Neural cell (in vitro differentiated cells): ENCODE measurements at regions not wholly inside any gene's neighbourhood (a gene's known extent, or its start where the extent isn't known, plus 50 kb on each side); places are given as distances from the start of the nearest gene placed in this dataset.

Source experiments
- H2AFZ ChIP-seq: fragments of 200-600, 300-800 bp; sonication (generic), shearing (Covaris generic); 2 replicates; pipeline ENCODE4 v1.6.0; 2014; ENCODE audit warnings: low read depth, mild to moderate bottlenecking, antibody characterized with exemption, low read length, moderate library complexity
- H3F3A ChIP-seq: fragments of 200-600 bp; shearing (Covaris generic); 2 replicates; pipeline ENCODE4 v1.6.1; 2016; ENCODE audit warnings: mild to moderate bottlenecking, moderate library complexity, mixed read lengths, antibody characterized with exemption, low read length; ENCODE audit not compliant: insufficient read depth, poor library complexity, severe bottlenecking
- H3K27ac ChIP-seq: fragments of 200-600, 300-800 bp; sonication (generic), shearing (Covaris generic); 2 replicates; pipeline ENCODE4 v1.5.1; 2014; ENCODE audit warnings: mild to moderate bottlenecking, low read length, moderate library complexity
- H3K27me3 ChIP-seq: fragments of 300-800, 200-600 bp; sonication (generic), shearing (Covaris generic); 2 replicates; pipeline ENCODE4 v1.6.0; 2014; ENCODE audit warnings: mild to moderate bottlenecking, low read depth, low read length, moderate library complexity; ENCODE audit not compliant: insufficient read depth
- H3K36me3 ChIP-seq: fragments of 300-800, 200-600 bp; sonication (generic), shearing (Covaris generic); 2 replicates; pipeline ENCODE4 v1.5.1; 2014; ENCODE audit warnings: mild to moderate bottlenecking, antibody characterized with exemption, low read length, moderate library complexity; ENCODE audit not compliant: insufficient read depth
- H3K4me2 ChIP-seq: fragments of 300-800, 200-600 bp; sonication (generic), shearing (Covaris generic); 2 replicates; pipeline ENCODE4 v1.6.0; 2014; ENCODE audit warnings: mild to moderate bottlenecking, low read length
- H3K4me3 ChIP-seq: fragments of 300-800, 200-600 bp; sonication (generic), shearing (Covaris generic); 2 replicates; pipeline ENCODE4 v1.5.1; 2014; ENCODE audit warnings: mild to moderate bottlenecking, low read length, moderate library complexity
- H3K79me2 ChIP-seq: fragments of 200-600 bp; shearing (Covaris generic); replicated peaks from 2 replicates; pipeline ENCODE4 v1.6.0; 2014; ENCODE audit warnings: mild to moderate bottlenecking, low read length, moderate library complexity; ENCODE audit not compliant: insufficient read depth
- H3K9ac ChIP-seq: fragments of 300-800, 200-600 bp; sonication (generic), shearing (Covaris generic); 2 replicates; pipeline ENCODE4 v1.6.1; 2016; ENCODE audit warnings: mild to moderate bottlenecking, low read length, mixed read lengths
- H3K9me2 ChIP-seq: fragments of 200-600 bp; shearing (Covaris generic); 2 replicates; pipeline ENCODE4 v1.6.1; 2016; ENCODE audit warnings: mild to moderate bottlenecking, low read length, mixed read lengths; ENCODE audit not compliant: insufficient read depth
- H3K9me3 ChIP-seq: fragments of 200-600, 300-800 bp; sonication (generic), shearing (Covaris generic); 2 replicates; pipeline ENCODE4 v1.6.1; 2016; ENCODE audit warnings: mild to moderate bottlenecking, mixed run types, low read length, moderate library complexity, mixed read lengths
- H4K20me1 ChIP-seq: fragments of 200-600 bp; shearing (Covaris generic); 2 replicates; pipeline ENCODE4 v1.6.1; 2016; ENCODE audit warnings: mild to moderate bottlenecking, mixed run types; ENCODE audit not compliant: insufficient read depth
- CTCF ChIP-seq: fragments of 450-650 bp; IDR thresholded peaks from 2 replicates; pipeline ENCODE4 v1.5.1; 2014; ENCODE audit warnings: antibody characterized with exemption, mild to moderate bottlenecking, moderate library complexity; ENCODE audit not compliant: poor library complexity, severe bottlenecking
- EP300 ChIP-seq: fragments of 450-650 bp; conservative IDR thresholded peaks from 2 replicates; pipeline ENCODE4 v1.6.1; 2014; ENCODE audit warnings: antibody characterized with exemption, mild to moderate bottlenecking, moderate library complexity; ENCODE audit not compliant: poor library complexity, severe bottlenecking
- EZH2 ChIP-seq: fragments of 200-600, 300-800 bp; shearing (Covaris generic), sonication (generic); IDR thresholded peaks from 2 replicates; pipeline ENCODE4 v1.6.1; 2014; ENCODE audit warnings: antibody characterized with exemption, low read length, borderline replicate concordance, mild to moderate bottlenecking; ENCODE audit not compliant: insufficient read depth, poor library complexity, severe bottlenecking
- MXI1 ChIP-seq: fragments of 450-650 bp; conservative IDR thresholded peaks from 2 replicates; pipeline ENCODE4 v1.6.1; 2014; ENCODE audit warnings: antibody characterized with exemption, mild to moderate bottlenecking; ENCODE audit not compliant: poor library complexity, severe bottlenecking
- POLR2AphosphoS5 ChIP-seq: IDR thresholded peaks from 2 replicates; pipeline ENCODE4 v1.6.1; 2012
- RAD21 ChIP-seq: fragments of 450-650 bp; conservative IDR thresholded peaks from 2 replicates; pipeline ENCODE4 v1.6.1; 2014; ENCODE audit warnings: antibody characterized with exemption, mild to moderate bottlenecking, moderate library complexity
- REST ChIP-seq: IDR thresholded peaks from 2 replicates; pipeline ENCODE4 v1.6.1; 2012; ENCODE audit warnings: borderline replicate concordance
- SMC3 ChIP-seq: fragments of 450-650 bp; conservative IDR thresholded peaks from 2 replicates; pipeline ENCODE4 v1.6.1; 2014; ENCODE audit warnings: antibody characterized with exemption, mild to moderate bottlenecking, moderate library complexity; ENCODE audit not compliant: poor library complexity
- TAF1 ChIP-seq: IDR thresholded peaks from 2 replicates; pipeline ENCODE4 v1.6.1; 2012; ENCODE audit warnings: low read depth

GRCh38 chr2:241970716-241971115, 101.2 kb downstream of the RTP5 start:
- no peak overlapping the region for H3K4me2 ChIP-seq
- TF ChIP-seq SMC3 (no peak), REST (no peak), POLR2AphosphoS5 (no peak)

GRCh38 chr2:241974096-241974495, 104.6 kb downstream of the RTP5 start:
- Histone ChIP-seq H3K36me3 (no peaks in the 10 kb centered on the region), H3K9ac (no peak overlapping the region), H4K20me1 (no peaks in the 10 kb centered on the region), H3K79me2 (no peaks in the 10 kb centered on the region), H2AFZ (no peak overlapping the region), H3K27ac (no peak overlapping the region), H3F3A (no peaks in the 10 kb centered on the region), H3K9me3 (peaks cover 5% of the 10 kb centered on the region), H3K27me3 (no peaks in the 10 kb centered on the region), H3K4me3 (no peak overlapping the region), H3K4me2 (no peak overlapping the region), H3K9me2 (no peaks in the 10 kb centered on the region)
- TF ChIP-seq RAD21 (no peak), EZH2 (no peak), CTCF (no peak), MXI1 (no peak), EP300 (no peak), POLR2AphosphoS5 (no peak), TAF1 (no peak), SMC3 (no peak), REST (no peak)

More at GRCh38 chr2:241970716-241971115, 101.2 kb downstream of the RTP5 start:
- H4K20me1 ChIP-seq: no peaks in the 10 kb centered on the region
- H3K4me3 ChIP-seq: no peak overlapping the region
- no peak overlapping the region for H2AFZ ChIP-seq
- H3K9ac ChIP-seq: no peak overlapping the region
- no peaks in the 10 kb centered on the region for H3K9me2 ChIP-seq
- peaks cover 5% of the 10 kb centered on the region for H3K9me3 ChIP-seq
- H3K79me2 ChIP-seq: no peaks in the 10 kb centered on the region
- H3K27me3 ChIP-seq: no peaks in the 10 kb centered on the region
- no peaks in the 10 kb centered on the region for H3K36me3 ChIP-seq
- peak overlapping the region; percentile 28 for H3K27ac ChIP-seq
- peaks cover 5% of the 10 kb centered on the region for H3F3A ChIP-seq
